GM21528 (cell line): ENCODE measurements at regions not wholly inside any gene's neighbourhood (a gene's known extent, or its start where the extent isn't known, plus 50 kb on each side); places are given as distances from the start of the nearest gene placed in this dataset.
"Not testable (repeated sequence)": the region's sequence is repeated elsewhere in the genome, so short reads cannot be mapped to it uniquely, and the experiment has no call there.

Experiments
- ATAC-seq: cut with Tn5 transposase; IDR thresholded peaks from one replicate; pipeline ENCODE4 v1.9.1; 2021; ENCODE audit warnings: mild to moderate bottlenecking, moderate library complexity; ENCODE audit not compliant: unreplicated experiment, low FRiP score

DNA sequence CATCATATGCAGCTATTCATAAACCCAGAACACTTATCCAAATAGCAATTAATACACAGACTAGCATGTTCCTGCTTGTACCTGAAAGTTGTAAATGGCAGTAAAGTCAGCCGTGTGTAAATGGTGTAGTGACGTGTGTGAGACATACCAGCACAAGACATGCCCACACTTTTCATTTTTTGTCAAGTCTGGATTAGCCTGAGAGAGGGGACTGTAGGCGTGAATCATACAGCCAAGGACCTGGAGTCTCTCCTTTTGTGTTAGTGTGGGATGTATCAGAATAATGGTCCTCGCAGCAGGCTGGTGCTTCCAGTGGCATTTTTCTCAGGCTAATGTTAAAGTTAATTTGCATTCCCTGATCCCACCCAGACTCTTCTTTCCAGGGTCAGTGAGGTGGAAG, 116.8 kb upstream of the BMAL1 start:
- no peak for ATAC-seq

GRCh38 chr11:13163158-13163557, 114.4 kb upstream of the BMAL1 start:
- no peak for ATAC-seq

DNA sequence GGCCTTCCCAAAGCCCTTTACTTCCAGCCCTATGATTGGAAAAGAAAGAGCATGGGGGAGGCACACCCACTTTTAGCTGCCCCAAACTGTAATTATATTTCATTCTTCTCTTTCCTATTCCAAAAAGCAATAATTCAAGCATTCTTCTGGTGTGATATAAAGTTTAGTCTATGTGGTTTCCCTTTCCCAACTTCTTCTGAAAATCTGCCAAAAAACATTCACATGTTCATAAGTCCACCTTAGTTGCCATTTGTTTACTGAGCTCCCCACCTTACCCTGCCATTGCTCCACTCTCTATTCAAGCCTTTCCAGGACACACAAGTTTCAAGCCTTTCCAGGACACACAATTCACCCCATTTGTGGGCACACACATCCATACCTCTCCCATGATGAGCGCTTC, 111.6 kb upstream of the BMAL1 start:
- no peak for ATAC-seq

GRCh38 chr11:13168271-13168670, 109.3 kb upstream of the BMAL1 start:
- ATAC-seq, result no peak

- no peak for ATAC-seq
Observed at GRCh38 chr11:13169709-13170108, 107.9 kb upstream of the BMAL1 start.

- ATAC-seq, result no peak
Observed at GRCh38 chr11:13174090-13174489, 103.5 kb upstream of the BMAL1 start.

DNA sequence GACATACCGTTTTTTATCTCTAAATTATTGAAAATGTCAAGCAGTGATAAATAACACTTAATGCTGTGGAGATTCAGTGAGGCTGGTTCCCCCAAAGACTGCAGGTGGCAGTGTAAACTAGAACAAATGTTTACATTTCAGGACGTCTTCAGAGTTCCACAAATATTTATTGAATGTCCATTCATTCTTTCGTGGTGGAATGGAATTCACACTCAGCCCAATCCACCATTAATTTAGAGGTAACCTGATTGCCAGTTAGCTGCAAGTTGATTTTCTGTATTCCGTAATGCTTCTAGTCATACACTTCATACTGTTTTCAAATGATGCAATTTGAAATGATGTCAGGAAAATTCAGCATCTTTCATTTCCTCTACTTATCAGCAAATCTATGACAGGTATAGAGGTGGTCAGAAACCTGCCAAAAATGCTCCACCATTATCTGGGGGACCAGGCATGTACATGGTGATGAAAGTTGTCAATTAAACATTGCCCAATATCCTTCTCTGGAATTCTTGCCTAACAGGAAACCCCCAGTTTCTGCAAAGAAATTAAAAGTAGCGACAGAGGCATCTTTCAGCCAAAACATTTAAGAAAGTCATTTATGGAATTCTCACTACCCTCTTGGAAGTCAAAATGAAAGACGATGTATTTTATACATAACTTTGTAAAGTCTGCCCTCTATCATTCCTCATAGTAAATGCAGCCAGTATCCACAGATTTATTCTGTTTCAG, 94.3 kb upstream of the BMAL1 start:
- ATAC-seq, result no peak

GRCh38 chr11:13183826-13184196, 93.8 kb upstream of the BMAL1 start:
- no peak for ATAC-seq

DNA sequence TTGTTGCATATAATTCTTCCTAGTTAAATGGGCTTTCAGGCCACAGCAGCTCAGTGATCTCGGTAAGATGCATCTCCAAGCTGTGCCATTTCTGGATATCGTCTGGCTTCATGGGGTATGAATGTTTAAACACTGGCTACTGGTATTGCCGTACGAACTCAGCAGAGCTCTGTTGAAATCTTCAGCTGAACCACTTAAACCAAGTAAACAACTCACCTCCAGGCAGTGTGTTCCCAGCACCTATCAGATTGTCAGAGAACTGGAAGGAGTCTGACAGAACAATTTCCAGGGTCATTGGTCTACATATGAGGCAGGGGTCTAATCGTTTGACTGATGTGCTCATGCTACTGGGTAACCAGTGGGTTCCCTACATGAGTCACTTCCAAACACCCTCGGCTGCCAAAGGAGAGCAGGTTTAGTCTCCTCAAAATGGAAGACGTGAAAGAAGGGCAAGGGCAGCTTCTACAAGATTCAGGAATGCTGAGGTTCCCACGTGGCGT, 93.2 kb upstream of the BMAL1 start:
- ATAC-seq, result no peak

- no peak for ATAC-seq
Observed at GRCh38 chr11:13188179-13188578, 89.4 kb upstream of the BMAL1 start.

DNA sequence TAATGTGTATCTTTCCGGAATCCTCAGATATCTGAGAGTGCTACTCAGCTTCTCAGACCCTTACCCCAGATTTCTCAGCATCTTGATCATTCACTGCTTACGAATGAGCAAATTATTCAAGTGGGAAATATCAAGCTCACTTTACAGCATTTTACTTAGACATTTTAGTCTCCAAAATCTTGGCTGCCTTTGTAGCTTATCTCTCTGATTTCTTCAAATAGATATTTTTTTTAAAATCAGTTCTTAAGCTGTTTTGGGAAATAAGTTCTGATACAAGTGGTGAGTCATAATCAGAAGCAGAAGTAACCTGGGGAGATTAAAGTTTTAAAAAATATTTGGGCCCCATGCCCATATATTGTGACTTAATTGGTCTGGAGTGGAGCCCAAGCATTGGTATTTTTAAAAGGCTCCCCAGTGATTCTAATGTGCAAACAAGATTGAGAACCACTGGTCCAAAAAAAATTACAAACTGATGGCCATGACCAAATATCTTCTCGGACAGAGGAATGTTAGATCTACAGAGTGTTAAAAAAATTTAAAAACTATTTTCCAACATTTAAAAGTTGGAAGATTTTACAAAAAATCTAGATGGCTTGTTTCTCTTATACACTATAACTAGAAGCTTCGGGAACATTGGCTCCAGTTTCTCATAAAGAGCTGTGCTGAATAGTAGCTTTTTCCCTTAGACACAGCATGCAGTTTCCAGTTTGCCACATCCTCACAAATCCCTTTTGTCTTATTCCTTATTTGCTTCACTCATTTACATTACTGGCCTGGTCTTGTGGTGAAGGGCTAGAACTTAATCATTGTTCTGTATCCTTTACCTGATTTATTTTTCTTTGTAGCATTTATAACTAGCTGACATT, 87.8 kb upstream of the BMAL1 start:
- no peak for ATAC-seq

GRCh38 chr11:13193613-13194012, 84.0 kb upstream of the BMAL1 start:
- ATAC-seq, result no peak

DNA sequence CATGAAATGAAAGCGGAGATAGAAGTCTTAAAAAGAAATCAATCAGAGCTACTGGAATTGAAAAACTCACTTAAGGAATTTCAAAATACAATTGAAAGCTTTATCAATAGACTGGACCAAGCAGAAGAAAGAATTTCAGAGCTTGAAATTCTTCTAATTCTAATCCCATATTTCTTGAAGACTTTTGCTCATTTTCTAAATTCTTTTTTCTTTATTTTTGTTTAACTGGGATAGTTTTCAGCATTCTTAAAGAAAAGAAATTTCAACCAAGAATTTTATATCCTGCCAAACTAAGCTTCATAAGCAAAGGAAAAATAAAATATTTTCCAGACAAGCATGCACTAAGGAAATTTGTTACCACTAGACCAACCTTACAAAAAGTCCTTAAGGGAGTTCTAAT, 80.2 kb upstream of the BMAL1 start:
- not testable (repeated sequence) for ATAC-seq

GRCh38 chr11:13205486-13205885, 72.1 kb upstream of the BMAL1 start:
- ATAC-seq, result peak; percentile 84

- peak; percentile 22 for ATAC-seq
Observed at GRCh38 chr11:13206086-13206640, 71.4 kb upstream of the BMAL1 start.

GRCh38 chr11:13207270-13207664, 70.3 kb upstream of the BMAL1 start:
- no peak for ATAC-seq

GRCh38 chr11:13207665-13208594, 69.7 kb upstream of the BMAL1 start:
- no peak for ATAC-seq

- no peak for ATAC-seq
Observed at GRCh38 chr11:13208921-13209320, 68.7 kb upstream of the BMAL1 start.

GRCh38 chr11:13209379-13209778, 68.2 kb upstream of the BMAL1 start:
- ATAC-seq, result no peak

DNA sequence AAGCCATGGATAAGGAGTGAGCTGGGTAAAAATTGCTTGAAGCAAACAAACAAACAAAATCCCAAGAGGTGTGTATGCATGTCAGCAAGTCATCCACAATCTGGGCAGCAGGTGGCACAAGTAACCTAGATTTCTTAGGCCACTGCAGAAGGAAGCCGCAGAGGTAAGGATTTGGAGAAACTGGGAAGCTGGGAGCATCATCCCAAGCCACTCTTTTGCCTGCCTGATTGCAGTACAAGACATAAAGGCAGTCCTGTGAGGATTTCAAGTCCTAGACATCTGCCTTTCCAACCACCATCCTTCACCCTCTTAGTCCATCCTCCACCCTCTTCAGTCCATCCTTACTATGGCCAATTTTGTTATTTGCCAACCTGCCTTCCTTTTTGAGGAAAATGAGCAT, 67.2 kb upstream of the BMAL1 start:
- ATAC-seq, result no peak
